K562 (cell line): ENCODE measurements at regions not wholly inside any gene's neighbourhood (a gene's known extent, or its start where the extent isn't known, plus 50 kb on each side); places are given as distances from the start of the nearest gene placed in this dataset.
"Not testable (repeated sequence)": the region's sequence is repeated elsewhere in the genome, so short reads cannot be mapped to it uniquely, and the experiment has no call there.

Experiments
- ATAC-seq: fragments of 200-7000 bp; cut with Tn5 transposase; 3 replicates; pipeline ENCODE4 v1.9.1; 2020; ENCODE audit warnings: moderate library complexity
- BruUV-seq: library from RNA; stranded (reverse); fragments of 400-500 nt; replicated peaks from 2 replicates; lab custom pipeline; 2021; lab: Mats Ljungman, UMichigan
- CTCF ChIA-PET: fragments of 300-600 bp; formaldehyde crosslinking; extraction: SDS; loops from one replicate; lab custom pipeline; 2021; ENCODE audit warnings: low intra/inter-chr PET ratio; lab: Yijun Ruan, JAX
- POLR2A ChIA-PET: fragments of 300-600, 350-650 bp; sonication (Branson Sonifier 250); formaldehyde crosslinking; extraction: SDS; loops from one replicate; lab custom pipeline; 2021; ENCODE audit warnings: antibody characterized with exemption, inconsistent platforms; lab: Yijun Ruan, JAX
- DNase-seq, 4 experiments: peaks; one replicate each; pipeline versions ENCODE4 v3.0.0 to v3.0.0-alpha.2; 2011 to 2018; ENCODE audit warnings: low spot score in 3 of 4, mixed read lengths in 3 of 4; ENCODE audit errors: extremely low read depth in 1 of 4
- FAIRE-seq: peaks from 2 replicates; lab custom pipeline; 2011; peaks lifted over from hg19 to GRCh38; lab: Jason Lieb, UNC
- H2AFZ ChIP-seq: 2 replicates; pipeline ENCODE4 v1.6.0; 2011; ENCODE audit warnings: low read depth, low read length, control low read depth, inconsistent platforms
- H3K27ac ChIP-seq: fragments of 200-600 bp; 3 replicates; pipeline ENCODE4 v1.8.0; 2011; ENCODE audit warnings: low read depth, mild to moderate bottlenecking, control low read depth, inconsistent platforms, low read length, moderate library complexity, mixed read lengths; ENCODE audit errors: extremely low read depth
- H3K27me3 ChIP-seq, 2 experiments: fragments of 300-600 bp in 1 of 2; 2 replicates in 1 of 2; 3 replicates in 1 of 2; pipeline versions ENCODE4 v1.6.0 to v1.8.0; 2011; ENCODE audit warnings: inconsistent platforms in 2 of 2, low read length in 2 of 2, mild to moderate bottlenecking in 1 of 2, mixed read lengths in 1 of 2, moderate library complexity in 1 of 2; ENCODE audit not compliant: control insufficient read depth in 2 of 2, insufficient read depth in 2 of 2
- H3K36me3 ChIP-seq: fragments of 300-600 bp; 3 replicates; pipeline ENCODE4 v1.8.0; 2011; ENCODE audit warnings: mild to moderate bottlenecking, low read length, inconsistent platforms; ENCODE audit not compliant: control insufficient read depth, insufficient read depth
- H3K4me1 ChIP-seq, 2 experiments: fragments of 200-600 bp in 1 of 2; replicated peaks in 1 of 2; 2 replicates in 1 of 2; 3 replicates in 1 of 2; pipeline versions ENCODE4 v1.5.1 to v1.8.0; 2011; ENCODE audit warnings: inconsistent platforms in 2 of 2, low read length in 2 of 2, mild to moderate bottlenecking in 1 of 2, mixed read lengths in 1 of 2, moderate library complexity in 1 of 2; ENCODE audit not compliant: control insufficient read depth in 2 of 2, insufficient read depth in 2 of 2
- H3K4me2 ChIP-seq: 2 replicates; pipeline ENCODE4 v1.6.1; 2011; ENCODE audit warnings: low read length, control low read depth, inconsistent platforms, mixed read lengths; ENCODE audit not compliant: insufficient read depth
- H3K4me3 ChIP-seq: fragments of 200-600 bp; sonication (generic), shearing (Covaris generic); 2 replicates; pipeline ENCODE4 v1.5.1; 2016; ENCODE audit warnings: control low read depth, inconsistent platforms
- H3K79me2 ChIP-seq: fragments of 200-600 bp; 3 replicates; pipeline ENCODE4 v1.8.0; 2011; ENCODE audit warnings: low read length, inconsistent platforms; ENCODE audit not compliant: control insufficient read depth, insufficient read depth
- H3K9ac ChIP-seq, 2 experiments: 2 replicates each; pipeline versions ENCODE4 v1.6.0 to v1.6.1; 2011; ENCODE audit warnings: low read depth in 2 of 2, low read length in 2 of 2, control low read depth in 1 of 2, inconsistent platforms in 1 of 2, mild to moderate bottlenecking in 1 of 2, mixed read lengths in 1 of 2; ENCODE audit not compliant: insufficient read depth in 1 of 2
- H3K9me1 ChIP-seq: one replicate; pipeline ENCODE4 v1.6.0; 2011; ENCODE audit warnings: inconsistent platforms, mild to moderate bottlenecking, low read length, moderate library complexity; ENCODE audit not compliant: control insufficient read depth, insufficient read depth
- H3K9me3 ChIP-seq: replicated peaks from 2 replicates; pipeline ENCODE4 v1.5.1; 2011; ENCODE audit warnings: low read depth, low read length, inconsistent platforms; ENCODE audit not compliant: control insufficient read depth, insufficient read depth
- H4K20me1 ChIP-seq: replicated peaks from 2 replicates; pipeline ENCODE4 v1.6.1; 2011; ENCODE audit warnings: low read length, inconsistent platforms, mixed read lengths; ENCODE audit not compliant: control insufficient read depth, insufficient read depth
- WGBS: fragments of 100-300 bp; shearing (Covaris generic); methylation state at CpG from one replicate; pipeline ENCODE4 v1.1.6; 2016; ENCODE audit warnings: low coverage, mixed read lengths; ENCODE audit not compliant: insufficient coverage; ENCODE audit errors: missing lambda C conversion rate; 5-methylcytosine and 5-hydroxymethylcytosine counted together
- in situ Hi-C: fragments of 300-500 bp; cut with MboI; formaldehyde crosslinking; loops from 4 replicates; pipeline ENCODE4 v1.15.0; 2018; ENCODE audit warnings: inconsistent platforms, mixed read lengths
- intact Hi-C: fragments of 100-400 bp; cut with micrococcal nuclease; formaldehyde crosslinking; loops from 2 replicates; pipeline ENCODE4 v1.14.2; 2022

DNA sequence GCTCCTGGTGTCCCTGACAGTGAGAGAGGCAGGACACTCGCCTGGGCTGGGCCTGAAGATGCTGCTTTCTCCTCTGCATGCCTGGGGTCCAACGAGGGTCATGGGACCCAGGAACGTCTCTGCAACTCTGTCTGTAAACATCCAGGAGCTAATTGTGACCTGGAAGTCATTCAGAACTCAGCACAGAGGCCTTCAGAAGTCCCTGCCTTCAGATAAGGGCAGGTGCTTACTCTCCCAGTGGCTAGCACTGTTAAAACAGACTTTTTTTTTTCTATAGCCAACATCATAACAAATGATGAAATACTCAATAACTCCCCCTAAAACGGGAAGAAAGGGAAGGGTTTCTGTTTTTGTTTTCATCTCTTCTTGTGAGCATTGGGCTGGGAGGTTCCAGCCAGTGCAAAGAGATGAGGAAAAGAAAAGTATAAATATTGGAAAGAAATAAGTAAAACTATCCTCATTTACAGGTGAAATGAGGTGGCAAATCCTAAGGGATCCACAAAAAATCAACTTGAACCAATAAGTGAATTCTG, 118.3 kb upstream of the FAM20C start:
- BruUV-seq, H3K36me3 ChIP-seq, H3K4me3 ChIP-seq, H3K27me3 ChIP-seq, CTCF ChIA-PET, H4K20me1 ChIP-seq, H3K9me1 ChIP-seq, H2AFZ ChIP-seq, H3K9me3 ChIP-seq, H3K9ac ChIP-seq, H3K79me2 ChIP-seq, H3K27ac ChIP-seq, POLR2A ChIA-PET, ATAC-seq, in situ Hi-C loops, intact Hi-C loops, H3K4me2 ChIP-seq, H3K4me1 ChIP-seq, DNase-seq, FAIRE-seq: not testable (repeated sequence)
- WGBS = 0% methylated on average over 4 of the region's 4 CpGs

DNA sequence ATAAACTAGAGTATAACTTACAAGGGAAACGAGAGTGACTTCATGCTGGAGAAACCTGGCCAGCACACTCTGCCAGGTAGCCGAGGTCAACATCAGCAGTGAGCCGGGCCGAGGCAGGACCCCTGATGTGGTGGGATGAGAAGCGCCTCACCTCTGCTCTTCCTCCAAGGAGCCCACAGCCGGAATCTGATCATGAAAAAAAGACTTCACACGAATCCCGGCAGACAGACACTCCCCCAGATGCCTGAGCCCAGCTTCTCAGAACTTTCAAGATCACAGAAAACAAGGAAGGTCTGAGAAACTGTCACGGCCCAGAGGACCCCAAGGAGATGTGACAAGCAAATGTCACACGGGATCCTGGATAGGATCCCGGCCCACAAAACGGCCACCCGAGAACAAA, 116.9 kb upstream of the FAM20C start:
- H3K36me3 ChIP-seq, H3K4me3 ChIP-seq, CTCF ChIA-PET, intact Hi-C loops, ATAC-seq, in situ Hi-C loops, H3K4me2 ChIP-seq, POLR2A ChIA-PET, H3K27ac ChIP-seq, FAIRE-seq, H3K9me1 ChIP-seq, H3K4me1 ChIP-seq, H3K9me3 ChIP-seq, H4K20me1 ChIP-seq, DNase-seq, H3K79me2 ChIP-seq, H3K9ac ChIP-seq, BruUV-seq, H2AFZ ChIP-seq: not testable (repeated sequence)
- peaks cover 3 to 16% of the 10 kb centered on the region in 2 experiments; a peak in 3 of 5 replicates for H3K27me3 ChIP-seq
- under 1% methylated on average over 9 of the region's 13 CpGs for WGBS

DNA sequence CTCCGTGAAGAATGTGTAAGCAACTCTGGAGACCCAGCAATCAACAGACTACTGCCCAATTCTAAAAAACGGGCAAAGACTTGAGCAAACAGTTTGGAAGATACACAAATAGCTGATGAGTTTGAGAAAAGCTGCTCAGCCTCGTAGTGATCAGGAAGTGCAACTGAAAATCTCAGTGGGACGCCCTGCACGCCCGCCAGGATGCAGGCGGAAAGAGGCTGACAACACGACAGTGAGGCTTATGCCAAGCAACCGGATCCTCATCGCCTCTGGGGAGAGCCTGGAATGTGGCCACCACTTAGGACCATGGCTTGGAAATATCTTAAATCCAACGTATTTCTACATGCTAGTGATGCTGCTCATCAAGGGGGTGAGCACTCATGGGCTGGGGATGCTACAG, 116.2 kb upstream of the FAM20C start:
- H3K4me3 ChIP-seq, FAIRE-seq, intact Hi-C loops, DNase-seq, H3K79me2 ChIP-seq, H3K27ac ChIP-seq, ATAC-seq, H3K36me3 ChIP-seq, H3K9me1 ChIP-seq, POLR2A ChIA-PET, BruUV-seq, H3K4me2 ChIP-seq, CTCF ChIA-PET, H3K9me3 ChIP-seq, in situ Hi-C loops, H4K20me1 ChIP-seq, H3K9ac ChIP-seq, H3K4me1 ChIP-seq, H2AFZ ChIP-seq: not testable (repeated sequence)
- WGBS = no CpG with 5 or more reads among the region's 11 CpGs
- peaks cover 10 to 23% of the 10 kb centered on the region in 2 experiments; a peak in 4 of 5 replicates for H3K27me3 ChIP-seq
